B cell (primary cell): ENCODE measurements at regions not wholly inside any gene's neighbourhood (a gene's known extent, or its start where the extent isn't known, plus 50 kb on each side); places are given as distances from the start of the nearest gene placed in this dataset.

ENCODE experiments used
- ATAC-seq: fragments of 200-7000 bp; cut with Tn5 transposase; one replicate; pipeline ENCODE4 v1.10.0; 2021; ENCODE audit warnings: low read depth, mild to moderate bottlenecking, moderate number of reproducible peaks, moderate library complexity
- CTCF ChIA-PET: fragments of 350-600 bp; sonication (Branson Sonifier 250); formaldehyde crosslinking; loops from one replicate; lab custom pipeline; 2021; ENCODE audit warnings: antibody characterized with exemption, inconsistent platforms; lab: Charles Lee
- POLR2A ChIA-PET: fragments of 350-600 bp; sonication (Branson Sonifier 250); formaldehyde crosslinking; loops from one replicate; lab custom pipeline; 2021; ENCODE audit warnings: antibody characterized with exemption; lab: Charles Lee
- DNase-seq: peaks from one replicate; pipeline ENCODE4 v3.0.0; 2013
- H2AFZ ChIP-seq: 2 replicates; pipeline ENCODE4 v1.6.1; 2012; ENCODE audit warnings: mild to moderate bottlenecking, low read depth, low read length; ENCODE audit not compliant: insufficient read depth, poor library complexity, severe bottlenecking
- H3K27ac ChIP-seq, 2 donors: 1 replicate in 1 of 2; 2 replicates in 1 of 2; pipeline ENCODE4 v1.5.1; 2012 to 2013; ENCODE audit warnings: low read length in 2 of 2, mild to moderate bottlenecking in 2 of 2, moderate library complexity in 1 of 2
- H3K27me3 ChIP-seq, 4 experiments: fragments of 200-600 bp in 1 of 4; sonication (generic) in 1 of 4; replicated peaks in 1 of 4; 1 replicate in 2 of 4; 2 replicates in 2 of 4; pipeline versions ENCODE4 v1.6.1 to v1.7.0; 2013 to 2016; ENCODE audit warnings: low read length in 3 of 4, mild to moderate bottlenecking in 2 of 4, mixed read lengths in 1 of 4, moderate library complexity in 1 of 4; ENCODE audit not compliant: insufficient read depth in 4 of 4, control insufficient read depth in 3 of 4; ENCODE audit errors: control extremely low read depth in 1 of 4
- H3K36me3 ChIP-seq, 2 experiments: replicated peaks in 1 of 2; 1 replicate in 1 of 2; 2 replicates in 1 of 2; pipeline versions ENCODE4 v1.6.1 to v1.7.1; 2013; ENCODE audit warnings: low read length in 1 of 2; ENCODE audit not compliant: insufficient read depth in 2 of 2, control insufficient read depth in 1 of 2; ENCODE audit errors: control extremely low read depth in 1 of 2, extremely low read depth in 1 of 2
- H3K4me1 ChIP-seq, 2 donors: fragments of 200-600 bp in 1 of 2; sonication (generic) in 1 of 2; 1 replicate in 1 of 2; 2 replicates in 1 of 2; pipeline versions ENCODE4 v1.5.1 to v1.6.1; 2013 to 2017; ENCODE audit warnings: low read length in 2 of 2; ENCODE audit not compliant: control insufficient read depth in 2 of 2, insufficient read depth in 2 of 2
- H3K4me2 ChIP-seq: replicated peaks from 2 replicates; pipeline ENCODE3; 2012; ENCODE audit warnings: mild to moderate bottlenecking, low read depth, low read length; ENCODE audit not compliant: poor library complexity, severe bottlenecking
- H3K4me3 ChIP-seq, 5 experiments: fragments of 200-600 bp in 1 of 5; sonication (generic) in 1 of 5; 1 replicate in 3 of 5; 2 replicates in 2 of 5; pipeline versions ENCODE4 v1.5.1 to v1.7.0; 2011 to 2016; ENCODE audit warnings: low read length in 4 of 5, mild to moderate bottlenecking in 4 of 5, low read depth in 2 of 5, control low read depth in 1 of 5, moderate library complexity in 1 of 5; ENCODE audit not compliant: insufficient read depth in 1 of 5; ENCODE audit errors: control extremely low read depth in 1 of 5, extremely low read depth in 1 of 5
- H3K79me2 ChIP-seq: fragments of 200-600 bp; sonication (generic); one replicate; pipeline ENCODE4 v1.6.0; 2016; ENCODE audit warnings: low read length; ENCODE audit not compliant: control insufficient read depth, insufficient read depth
- H3K9ac ChIP-seq: fragments of 200-600 bp; sonication (generic); 2 replicates; pipeline ENCODE4 v1.6.1; 2017; ENCODE audit warnings: mild to moderate bottlenecking, low read length, moderate library complexity
- H3K9me3 ChIP-seq, 3 donors: one replicate each; pipeline versions ENCODE4 v1.6.1 to v1.7.1; 2013; ENCODE audit warnings: low read length in 2 of 3; ENCODE audit not compliant: control insufficient read depth in 2 of 3, insufficient read depth in 1 of 3; ENCODE audit errors: control extremely low read depth in 1 of 3
- H4K20me1 ChIP-seq: 2 replicates; pipeline ENCODE4 v1.6.0; 2012; ENCODE audit warnings: mild to moderate bottlenecking, low read length; ENCODE audit not compliant: insufficient read depth, control insufficient read depth, poor library complexity, severe bottlenecking
- H3K27ac Mint-ChIP-seq: one replicate; pipeline ENCODE4 v1.8.0; 2021; ENCODE audit warnings: mixed read lengths
- H3K27me3 Mint-ChIP-seq: one replicate; pipeline ENCODE4 v1.8.0; 2021; ENCODE audit warnings: mixed read lengths
- H3K4me1 Mint-ChIP-seq: one replicate; pipeline ENCODE4 v1.8.0; 2021; ENCODE audit warnings: mixed read lengths
- H3K4me3 Mint-ChIP-seq: one replicate; pipeline ENCODE4 v1.8.0; 2021; ENCODE audit warnings: mixed read lengths
- H3K9me3 Mint-ChIP-seq: one replicate; pipeline ENCODE4 v1.8.0; 2022; ENCODE audit warnings: mixed read lengths; ENCODE audit not compliant: insufficient read depth
- EZH2 ChIP-seq: IDR thresholded peaks from 2 replicates; pipeline ENCODE4 v1.6.1; 2012; ENCODE audit warnings: borderline replicate concordance, low read depth, mild to moderate bottlenecking, moderate library complexity, low read length; ENCODE audit not compliant: insufficient read depth, poor library complexity, severe bottlenecking
- WGBS: methylation state at CpG from one replicate; pipeline ENCODE4 v1.1.5; 2013; ENCODE audit warnings: missing lambda C conversion rate; ENCODE audit not compliant: insufficient coverage; 5-methylcytosine and 5-hydroxymethylcytosine counted together
- intact Hi-C: fragments of 100-400 bp; cut with micrococcal nuclease; formaldehyde crosslinking; loops from one replicate; pipeline ENCODE4 v1.10.0; 2022
- TF ChIP-seq, protein P1 (sequence below): fragments of 200-600 bp; IDR thresholded peaks from one replicate; pipeline ENCODE4 v1.8.0; 2022; ENCODE audit warnings: antibody characterized with exemption, mild to moderate bottlenecking

DNA sequence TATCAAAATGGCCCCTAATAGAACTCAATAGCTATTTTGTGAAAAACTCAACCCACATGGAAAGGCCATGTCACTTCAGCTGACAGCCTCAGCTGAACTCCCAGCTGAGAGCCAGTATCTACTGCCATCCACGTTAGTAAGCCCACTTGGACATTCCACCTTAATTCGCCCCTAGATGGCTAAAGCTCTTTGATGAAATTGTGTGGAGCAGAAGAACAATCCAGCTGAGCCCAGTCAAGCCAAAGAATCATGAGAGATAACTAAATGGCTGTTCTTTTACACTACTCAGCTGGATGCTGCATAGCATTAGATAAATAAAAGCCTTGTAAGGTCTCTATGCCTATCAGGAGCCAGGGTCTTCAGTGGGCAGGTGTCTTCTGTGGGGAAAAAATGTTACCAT lies 396.8 kb downstream of the AASDHPPT start:
- TF ChIP-seq, protein P1, sequence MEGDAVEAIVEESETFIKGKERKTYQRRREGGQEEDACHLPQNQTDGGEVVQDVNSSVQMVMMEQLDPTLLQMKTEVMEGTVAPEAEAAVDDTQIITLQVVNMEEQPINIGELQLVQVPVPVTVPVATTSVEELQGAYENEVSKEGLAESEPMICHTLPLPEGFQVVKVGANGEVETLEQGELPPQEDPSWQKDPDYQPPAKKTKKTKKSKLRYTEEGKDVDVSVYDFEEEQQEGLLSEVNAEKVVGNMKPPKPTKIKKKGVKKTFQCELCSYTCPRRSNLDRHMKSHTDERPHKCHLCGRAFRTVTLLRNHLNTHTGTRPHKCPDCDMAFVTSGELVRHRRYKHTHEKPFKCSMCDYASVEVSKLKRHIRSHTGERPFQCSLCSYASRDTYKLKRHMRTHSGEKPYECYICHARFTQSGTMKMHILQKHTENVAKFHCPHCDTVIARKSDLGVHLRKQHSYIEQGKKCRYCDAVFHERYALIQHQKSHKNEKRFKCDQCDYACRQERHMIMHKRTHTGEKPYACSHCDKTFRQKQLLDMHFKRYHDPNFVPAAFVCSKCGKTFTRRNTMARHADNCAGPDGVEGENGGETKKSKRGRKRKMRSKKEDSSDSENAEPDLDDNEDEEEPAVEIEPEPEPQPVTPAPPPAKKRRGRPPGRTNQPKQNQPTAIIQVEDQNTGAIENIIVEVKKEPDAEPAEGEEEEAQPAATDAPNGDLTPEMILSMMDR = no peak
- no peak for TF ChIP-seq EZH2
- Histone ChIP-seq H2AFZ (no peak overlapping the region), H3K36me3 (no peaks in the 10 kb centered on the region), H3K27ac (no peak overlapping the region), H3K27me3 (no peaks in the 10 kb centered on the region), H4K20me1 (no peaks in the 10 kb centered on the region), H3K9ac (no peak overlapping the region), H3K4me3 (no peak overlapping the region), H3K4me2 (no peak overlapping the region), H3K4me1 (no peaks in the 10 kb centered on the region), H3K9me3 (peaks cover 0 to 3% (median 0%) of the 10 kb centered on the region in 3 donors), H3K79me2 (no peaks in the 10 kb centered on the region)
- WGBS = 72% methylated on average over 2 of the region's 2 CpGs
- no peak overlapping the region for H3K27ac Mint-ChIP-seq
- no peaks in the 10 kb centered on the region for H3K27me3 Mint-ChIP-seq
- CTCF ChIA-PET = no interaction called here
- no peak for DNase-seq
- no peaks in the 10 kb centered on the region for H3K4me1 Mint-ChIP-seq
- POLR2A ChIA-PET = no interaction called here
- peaks cover 3% of the 10 kb centered on the region for H3K9me3 Mint-ChIP-seq
- ATAC-seq = no peak
- no peak overlapping the region for H3K4me3 Mint-ChIP-seq
- intact Hi-C loops = no loop called here

DNA sequence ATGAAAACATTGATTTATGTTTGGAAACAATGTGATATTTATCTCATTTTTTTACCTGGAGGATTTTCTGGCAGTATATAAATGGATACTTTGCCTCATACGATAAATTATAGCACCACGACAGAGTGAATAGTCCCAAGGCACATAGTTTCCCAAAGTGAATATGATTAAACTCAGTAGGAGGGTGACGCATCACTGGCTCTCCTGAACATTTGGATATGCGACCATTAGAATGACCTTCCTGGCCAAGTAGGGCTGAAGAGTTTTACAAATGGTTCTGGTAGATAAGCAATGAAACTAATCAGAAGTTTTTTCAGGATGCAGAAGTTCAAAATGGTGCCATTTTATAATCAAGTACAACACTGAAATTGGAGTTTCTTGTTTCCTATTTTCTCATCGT lies 397.7 kb downstream of the AASDHPPT start:
- TF ChIP-seq, protein P1 = no peak
- no peak for TF ChIP-seq EZH2
- no peak for DNase-seq
- peaks cover 3% of the 10 kb centered on the region for H3K9me3 Mint-ChIP-seq
- no peak overlapping the region for H3K4me3 ChIP-seq
- no peaks in the 10 kb centered on the region for H3K4me1 Mint-ChIP-seq
- H3K27ac Mint-ChIP-seq = no peak overlapping the region
- no peak overlapping the region for H3K4me3 Mint-ChIP-seq
- no peaks in the 10 kb centered on the region for H4K20me1 ChIP-seq
- ChIA-PET POLR2A (no interaction called here), CTCF (interaction anchor here (0.7 kb wide), 1 partner anchor 15 kb away, joined by 3 read pairs; no protein-coding TSS in a partner anchor)
- H3K4me2 ChIP-seq = no peak overlapping the region
- no peaks in the 10 kb centered on the region for H3K27me3 Mint-ChIP-seq
- no peak overlapping the region for H3K27ac ChIP-seq
- 95% methylated on average over 3 of the region's 5 CpGs for WGBS
- no peaks in the 10 kb centered on the region for H3K4me1 ChIP-seq
- no peak for ATAC-seq
- H3K9me3 ChIP-seq = peaks cover 0 to 3% (median 0%) of the 10 kb centered on the region in 3 donors
- H3K36me3 ChIP-seq = no peaks in the 10 kb centered on the region
- no peaks in the 10 kb centered on the region for H3K27me3 ChIP-seq
- no peaks in the 10 kb centered on the region for H3K79me2 ChIP-seq
- H2AFZ ChIP-seq = no peak overlapping the region
- H3K9ac ChIP-seq = no peak overlapping the region
- intact Hi-C loops = no loop called here
